Keratinocyte (primary cell): ENCODE measurements at regions not wholly inside any gene's neighbourhood (a gene's known extent, or its start where the extent isn't known, plus 50 kb on each side); places are given as distances from the start of the nearest gene placed in this dataset.

Source experiments
- CTCF ChIP-seq, 3 experiments: IDR thresholded peaks in 1 of 3; conservative IDR thresholded peaks in 1 of 3; optimal IDR thresholded peaks in 1 of 3; 2 replicates in 2 of 3; 3 replicates in 1 of 3; pipeline versions ENCODE3 to v1.5.1; 2011; ENCODE audit warnings: low read length in 3 of 3, mild to moderate bottlenecking in 3 of 3, moderate library complexity in 2 of 3, control low read depth in 1 of 3, inconsistent platforms in 1 of 3; ENCODE audit not compliant: insufficient read depth in 2 of 3; ENCODE audit errors: extremely low read depth in 1 of 3
- EZH2 ChIP-seq: IDR thresholded peaks from one replicate; pipeline ENCODE4 v1.6.1; 2012; ENCODE audit warnings: inconsistent platforms, mild to moderate bottlenecking, low read length, moderate library complexity

GRCh38 chr2:34365512-34365911 is 766.4 kb upstream of the FAM98A start:
- no peak for TF ChIP-seq CTCF (optimal IDR thresholded peaks at IDR 0.05 in 1 of 3, IDR thresholded peaks at IDR 0.05 in 1 of 3, conservative IDR thresholded peaks at IDR 0.05 in 1 of 3; ENCODE audit: extremely low read depth in 1 of 3, insufficient read depth in 2 of 3, low read length in 3 of 3)
- no peak for TF ChIP-seq EZH2
